ENCODE measurements at regions not wholly inside any gene's neighbourhood (a gene's known extent, or its start where the extent isn't known, plus 50 kb on each side); places are given as distances from the start of the nearest gene placed in this dataset.

- TF ChIP-seq CTCF (conservative IDR thresholded peaks at IDR 0.05 in 1 of 2, IDR thresholded peaks at IDR 0.05 in 1 of 2; ENCODE audit: low read depth in 1 of 2, low read length in 2 of 2) = no peak
- TF ChIP-seq EZH2 (IDR thresholded peaks at IDR 0.05; ENCODE audit: low read length, missing control alignments) = no peak
Observed at GRCh38 chr2:191578031-191578430, 99.9 kb upstream of the NABP1 start.
